NCI-H146 (cell line): ENCODE measurements at regions not wholly inside any gene's neighbourhood (a gene's known extent, or its start where the extent isn't known, plus 50 kb on each side); places are given as distances from the start of the nearest gene placed in this dataset.
"Not testable (repeated sequence)": the region's sequence is repeated elsewhere in the genome, so short reads cannot be mapped to it uniquely, and the experiment has no call there.

ENCODE experiments used
- DNase-seq: peaks from one replicate; lab custom pipeline; 2025; lab: John Stamatoyannopoulos, UW

- DNase-seq, result no peak
Observed at GRCh38 chr17:53633856-53634255, 188.9 kb upstream of the KIF2B start.

GRCh38 chr17:53631486-53631885 is 191.2 kb upstream of the KIF2B start:
- DNase-seq, result no peak

- DNase-seq, result no peak
Observed at GRCh38 chr17:53630638-53631037, 192.1 kb upstream of the KIF2B start.

DNA sequence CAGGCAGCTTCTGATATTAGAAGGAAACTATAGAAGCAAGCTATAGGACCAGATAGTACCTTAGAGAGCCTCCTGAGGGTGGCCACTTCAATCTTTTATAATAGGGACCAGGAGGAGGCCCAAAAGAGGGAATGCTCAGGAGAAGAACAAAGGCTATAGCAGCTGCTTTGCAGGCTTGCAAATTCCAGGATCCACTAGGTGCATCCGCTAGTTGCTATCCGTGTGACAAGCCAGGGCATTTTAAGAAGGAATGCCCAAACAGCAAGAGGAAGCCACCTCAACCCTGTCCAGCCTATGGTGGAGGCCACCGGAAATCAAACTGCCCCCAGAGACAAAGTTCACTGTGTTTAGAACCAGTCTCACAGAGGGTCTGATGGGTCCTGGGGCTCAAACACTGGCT is 192.6 kb upstream of the KIF2B start:
- no peak for DNase-seq

DNA sequence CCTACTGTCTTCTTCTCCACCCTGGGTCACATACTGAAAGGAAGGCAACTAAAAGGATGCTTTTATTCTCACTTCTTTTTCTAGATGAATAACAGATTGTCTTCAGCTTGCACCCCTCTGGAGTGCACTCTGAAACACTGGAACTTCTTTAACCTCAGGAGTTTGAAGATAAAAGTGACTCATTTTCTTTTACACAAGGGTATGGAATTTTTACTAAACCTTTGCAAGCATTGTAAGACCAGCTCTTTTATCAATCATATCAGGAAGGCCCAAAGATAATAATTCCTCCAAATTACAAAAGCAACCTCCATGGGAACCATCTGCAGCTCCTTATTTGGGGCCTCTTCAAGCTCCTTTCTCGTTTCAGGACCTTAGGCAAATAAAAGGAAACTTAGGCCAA is 193.5 kb upstream of the KIF2B start:
- no peak for DNase-seq

GRCh38 chr17:53628011-53628410 is 194.7 kb upstream of the KIF2B start:
- no peak for DNase-seq

DNA sequence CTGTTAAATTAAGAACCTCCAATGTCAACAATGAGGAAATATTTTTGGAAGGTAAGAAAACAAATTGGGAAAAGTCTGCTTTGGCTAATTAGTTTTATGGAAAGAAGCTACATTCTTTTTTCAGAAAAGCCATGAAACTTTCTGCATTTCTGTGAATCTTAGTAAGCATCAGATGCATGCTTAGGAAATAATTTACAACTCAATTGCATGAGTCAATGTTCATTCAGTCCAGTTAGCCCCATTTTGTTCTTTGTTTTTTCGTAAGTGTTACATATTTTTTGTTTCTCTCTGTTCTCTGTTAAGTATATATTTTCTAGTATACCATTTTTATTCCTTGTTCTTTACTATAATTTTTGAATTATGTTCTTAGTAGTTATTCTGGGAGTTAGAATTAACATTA is 195.2 kb upstream of the KIF2B start:
- DNase-seq, result no peak

- DNase-seq, result no peak
Observed at GRCh38 chr17:53626286-53626685, 196.4 kb upstream of the KIF2B start.

DNA sequence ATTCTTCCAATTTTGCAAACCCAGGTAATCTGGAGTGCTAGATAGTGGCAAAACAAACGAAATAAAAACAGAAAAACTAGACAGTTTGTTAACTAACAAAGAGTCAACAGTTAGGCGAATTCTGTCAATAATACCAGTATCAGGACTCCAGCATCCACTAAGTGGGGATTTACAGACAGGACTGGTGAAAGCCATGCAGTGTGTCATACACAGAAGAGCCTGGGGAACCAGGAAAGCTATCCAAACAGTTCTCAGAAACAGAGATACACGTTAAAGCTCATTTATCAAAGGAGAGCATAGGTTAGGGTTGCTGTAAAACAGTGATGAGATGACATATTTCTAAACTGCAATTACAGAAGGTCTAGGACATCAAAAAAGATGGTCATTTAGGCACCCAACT is 203.7 kb upstream of the KIF2B start:
- DNase-seq, result no peak

GRCh38 chr17:53608208-53608607 is 214.5 kb upstream of the KIF2B start:
- not testable (repeated sequence) for DNase-seq

- no peak for DNase-seq
Observed at GRCh38 chr17:53607475-53607874, 215.3 kb upstream of the KIF2B start.

GRCh38 chr17:53588317-53588716 is 234.4 kb upstream of the KIF2B start:
- no peak for DNase-seq

GRCh38 chr17:53574038-53574437 is 248.7 kb upstream of the KIF2B start:
- DNase-seq, result no peak

DNA sequence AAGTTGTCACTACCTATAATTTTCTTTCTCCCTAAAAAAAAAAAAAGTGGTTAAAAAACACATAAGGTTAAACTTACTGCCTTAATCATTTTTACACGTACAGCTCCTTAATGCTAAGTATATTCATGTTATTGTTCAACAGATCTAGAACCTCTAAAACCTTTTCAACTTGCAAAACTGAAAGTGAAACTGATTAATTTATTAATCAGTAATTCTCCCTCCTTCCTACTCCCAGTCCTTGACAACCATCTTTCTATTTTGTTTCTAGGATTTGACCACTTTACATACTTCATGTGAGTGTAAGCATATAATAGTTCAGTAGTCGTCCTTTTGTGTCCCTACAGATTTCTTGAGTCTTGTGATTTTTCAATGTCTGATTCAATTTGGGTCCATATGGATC is 251.4 kb upstream of the KIF2B start:
- no peak for DNase-seq

DNA sequence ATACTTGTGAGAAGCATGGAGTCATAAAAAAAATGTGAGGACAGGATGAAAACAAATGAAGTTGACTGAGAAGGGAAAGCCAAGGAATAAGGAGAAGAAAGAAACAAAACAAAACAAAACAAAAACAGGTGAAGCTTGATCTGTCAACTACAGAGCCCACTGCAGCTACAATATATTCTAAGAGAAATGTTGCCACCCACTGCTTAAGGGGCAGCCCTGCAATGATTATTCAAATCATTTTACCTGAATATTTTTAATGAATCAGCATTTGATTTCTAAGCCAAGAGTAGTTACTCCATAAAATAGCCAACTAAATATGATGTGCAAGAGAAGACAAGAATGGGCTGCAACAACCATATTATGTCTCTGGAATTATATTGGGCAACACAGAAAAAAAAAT is 252.0 kb upstream of the KIF2B start:
- DNase-seq, result no peak

- no peak for DNase-seq
Observed at GRCh38 chr17:53560953-53561352, 261.8 kb upstream of the KIF2B start.

DNA sequence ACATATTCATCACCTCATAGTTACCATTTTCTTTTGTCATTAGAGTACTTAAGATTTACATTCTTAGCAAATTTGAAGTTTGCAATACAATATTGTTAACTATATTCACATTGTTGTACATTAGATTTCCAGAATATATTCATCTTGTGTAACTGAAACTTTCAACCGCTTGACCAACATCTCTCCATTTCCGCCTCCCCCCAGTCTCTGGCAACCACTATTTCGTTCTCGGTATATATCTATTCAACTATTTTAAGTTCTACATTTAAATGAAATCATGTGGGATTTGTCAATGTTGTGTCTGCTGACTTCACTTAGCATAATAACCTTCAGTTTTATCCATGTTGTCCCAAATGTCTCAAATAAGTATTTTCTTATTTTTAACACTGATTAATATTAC is 274.5 kb upstream of the KIF2B start:
- no peak for DNase-seq

DNA sequence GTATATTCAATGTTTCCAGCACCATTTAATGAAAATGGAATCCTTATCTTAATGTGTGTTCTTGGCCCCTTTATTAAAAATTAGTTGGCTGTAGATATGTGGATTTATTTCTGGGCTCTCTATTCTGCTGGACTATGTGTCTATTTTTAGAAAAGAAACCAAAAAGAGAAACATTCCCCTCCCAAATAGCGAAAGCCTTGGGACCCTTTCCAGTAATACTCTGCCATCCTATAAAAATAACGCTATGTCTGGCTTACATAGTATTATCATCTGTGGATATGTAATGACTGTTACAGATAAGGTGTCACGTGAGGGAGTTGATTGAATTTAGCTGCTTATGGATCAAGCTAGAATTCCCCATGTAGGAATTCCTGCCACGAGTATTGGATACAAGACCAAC is 279.3 kb upstream of the KIF2B start:
- DNase-seq, result no peak

- no peak for DNase-seq
Observed at GRCh38 chr17:53538129-53538617, 284.6 kb upstream of the KIF2B start.

DNA sequence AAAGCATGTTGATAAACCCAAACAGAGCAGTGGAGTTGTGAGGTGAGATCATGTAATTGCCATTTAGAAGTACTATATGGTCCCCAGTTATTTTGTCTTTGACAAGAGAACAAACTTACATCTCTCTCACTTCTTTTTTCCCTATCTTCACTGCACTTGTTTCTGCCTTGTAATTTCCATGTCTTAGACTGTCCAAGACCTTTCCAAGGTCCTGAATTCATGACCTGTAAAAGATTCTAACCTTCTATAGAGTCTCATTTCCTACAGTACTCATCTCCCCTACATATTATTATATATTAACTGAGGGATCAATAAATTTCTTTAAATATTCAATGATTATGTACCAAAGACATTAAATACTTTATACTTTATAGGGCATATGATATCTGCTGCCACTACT is 295.3 kb upstream of the KIF2B start:
- DNase-seq, result no peak

DNA sequence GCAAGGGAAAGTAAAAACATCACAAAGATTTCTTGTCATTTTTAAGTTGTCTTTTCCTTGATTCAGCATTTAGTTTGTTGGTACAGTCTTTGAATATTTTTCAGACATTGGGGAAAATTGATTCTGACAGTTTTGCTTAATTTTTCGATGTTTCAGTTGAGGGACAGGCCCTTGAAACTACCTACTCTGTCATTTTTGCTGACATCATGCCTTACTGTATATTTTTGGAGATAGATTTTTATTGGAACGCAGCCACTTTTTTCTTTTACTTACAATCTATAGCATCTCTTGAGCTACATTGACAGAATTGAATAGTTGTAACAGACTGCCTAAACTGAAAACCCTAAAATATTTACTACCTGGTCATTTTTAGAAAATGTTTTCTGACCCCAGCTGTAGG is 297.1 kb upstream of the KIF2B start:
- DNase-seq, result no peak

GRCh38 chr17:53516636-53517035 is 306.1 kb upstream of the KIF2B start:
- DNase-seq, result peak; percentile 12

DNA sequence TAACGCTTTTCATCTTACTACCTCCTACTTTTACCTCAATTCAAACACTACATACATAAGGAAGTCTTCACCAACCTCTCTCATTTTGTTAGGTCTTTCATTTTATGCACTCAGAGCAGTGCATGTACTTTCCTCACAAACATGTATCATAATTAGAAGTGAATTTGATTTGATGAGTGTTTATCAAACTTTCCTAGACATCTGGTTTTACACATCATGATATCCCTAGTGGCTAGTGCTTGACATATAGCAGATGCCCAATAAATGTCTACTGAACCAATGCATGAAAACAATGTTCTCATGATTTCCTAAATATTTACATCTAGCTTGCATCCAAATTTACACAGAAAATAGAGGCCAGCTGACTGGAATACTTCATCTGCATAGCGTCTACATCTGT is 323.4 kb upstream of the KIF2B start:
- no peak for DNase-seq

GRCh38 chr17:53496356-53496755 is 326.4 kb upstream of the KIF2B start:
- DNase-seq, result no peak

GRCh38 chr17:53492532-53492931 is 330.2 kb upstream of the KIF2B start:
- no peak for DNase-seq
